Bone marrow (tissue), 2 donors: ENCODE measurements at regions not wholly inside any gene's neighbourhood (a gene's known extent, or its start where the extent isn't known, plus 50 kb on each side); places are given as distances from the start of the nearest gene placed in this dataset.

ENCODE experiments used
- DNase-seq, 2 donors: peaks; one replicate each; lab custom pipeline; 2025; lab: John Stamatoyannopoulos, UW

GRCh38 chr18:46266473-46266872 is 162.3 kb downstream of the HAUS1 start:
- no peak for DNase-seq

- no peak for DNase-seq
Observed at GRCh38 chr18:46268671-46269070, 164.5 kb downstream of the HAUS1 start.

GRCh38 chr18:46269275-46269674 is 165.1 kb downstream of the HAUS1 start:
- no peak for DNase-seq

GRCh38 chr18:46271488-46271887 is 167.3 kb downstream of the HAUS1 start:
- DNase-seq = no peak

- no peak for DNase-seq
Observed at GRCh38 chr18:46273861-46274260, 169.7 kb downstream of the HAUS1 start.

GRCh38 chr18:46274266-46274665 is 170.1 kb downstream of the HAUS1 start:
- no peak for DNase-seq

- no peak for DNase-seq
Observed at GRCh38 chr18:46275370-46275769, 171.2 kb downstream of the HAUS1 start.

- DNase-seq = no peak
Observed at GRCh38 chr18:46276748-46277147, 172.6 kb downstream of the HAUS1 start.

- DNase-seq = no peak
Observed at GRCh38 chr18:46278481-46279465, 174.6 kb downstream of the HAUS1 start.

GRCh38 chr18:46279673-46280072 is 175.5 kb downstream of the HAUS1 start:
- DNase-seq = no peak

GRCh38 chr18:46281185-46282176 is 177.3 kb downstream of the HAUS1 start:
- DNase-seq = peak in 1 of 2 donors; percentile 65

GRCh38 chr18:46282177-46282570 is 178.0 kb downstream of the HAUS1 start:
- no peak for DNase-seq

GRCh38 chr18:46282646-46283045 is 178.5 kb downstream of the HAUS1 start:
- no peak for DNase-seq

GRCh38 chr18:46283268-46283667 is 179.1 kb downstream of the HAUS1 start:
- DNase-seq = no peak

GRCh38 chr18:46283895-46284295 is 179.7 kb downstream of the HAUS1 start:
- DNase-seq = no peak

GRCh38 chr18:46289463-46289862 is 185.3 kb downstream of the HAUS1 start:
- DNase-seq = no peak

- DNase-seq = no peak
Observed at GRCh38 chr18:46289931-46290330, 185.7 kb downstream of the HAUS1 start.

GRCh38 chr18:46290440-46291020 is 186.3 kb downstream of the HAUS1 start:
- no peak for DNase-seq

- DNase-seq = peak in 1 of 2 donors; percentile 79
Observed at GRCh38 chr18:46291149-46291548, 187.0 kb downstream of the HAUS1 start.

- no peak for DNase-seq
Observed at GRCh38 chr18:46293742-46294181, 189.6 kb downstream of the HAUS1 start.

GRCh38 chr18:46294318-46294717 is 190.1 kb downstream of the HAUS1 start:
- DNase-seq = no peak

GRCh38 chr18:46294751-46295150 is 190.6 kb downstream of the HAUS1 start:
- DNase-seq = no peak
